ENCODE measurements at regions not wholly inside any gene's neighbourhood (a gene's known extent, or its start where the extent isn't known, plus 50 kb on each side); places are given as distances from the start of the nearest gene placed in this dataset.

DNA sequence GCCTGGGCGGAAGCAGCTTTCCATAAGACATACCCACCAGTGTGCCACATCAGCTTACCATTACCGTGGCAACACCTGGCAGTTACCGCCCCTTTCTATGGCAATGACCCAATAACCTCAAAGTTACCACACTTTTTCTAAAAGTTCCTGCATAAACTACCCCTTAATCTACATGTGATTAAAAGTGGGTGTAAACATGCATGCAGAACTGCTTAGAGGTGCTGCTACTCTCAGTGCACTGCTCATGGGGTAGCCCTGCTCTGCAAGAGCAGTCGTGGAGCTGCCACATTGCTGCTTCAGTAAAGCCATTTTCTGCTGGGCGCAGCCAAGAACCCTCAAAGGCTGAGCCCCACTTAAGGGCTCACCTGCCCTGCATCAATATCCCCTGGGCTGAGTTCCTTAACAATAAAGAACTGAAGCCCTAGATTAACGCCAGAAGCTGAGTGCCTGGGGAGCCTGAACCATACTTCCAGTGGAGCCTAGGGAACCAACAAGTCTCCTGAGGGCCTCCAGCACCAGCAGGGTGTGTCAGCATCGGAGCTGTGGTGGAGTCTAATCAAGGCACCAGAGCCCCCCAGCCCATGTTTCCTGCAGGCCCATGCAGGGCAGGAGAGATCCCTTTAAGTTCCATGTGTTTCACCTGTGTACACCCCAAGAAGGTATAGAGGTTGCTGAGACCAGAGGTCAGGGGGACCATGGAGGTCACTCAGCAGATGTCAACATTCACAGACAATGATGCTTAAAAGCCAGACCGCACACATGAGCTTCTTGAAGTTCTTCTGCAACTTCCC lies 1198.1 kb downstream of the UQCRFS1 start:
- H3K36me3 Mint-ChIP-seq (ENCODE audit: low read depth), result no peaks in the 10 kb centered on the region

GRCh38 chr19:28012361-28012760 lies 1200.6 kb downstream of the UQCRFS1 start:
- TF ChIP-seq, protein P1, sequence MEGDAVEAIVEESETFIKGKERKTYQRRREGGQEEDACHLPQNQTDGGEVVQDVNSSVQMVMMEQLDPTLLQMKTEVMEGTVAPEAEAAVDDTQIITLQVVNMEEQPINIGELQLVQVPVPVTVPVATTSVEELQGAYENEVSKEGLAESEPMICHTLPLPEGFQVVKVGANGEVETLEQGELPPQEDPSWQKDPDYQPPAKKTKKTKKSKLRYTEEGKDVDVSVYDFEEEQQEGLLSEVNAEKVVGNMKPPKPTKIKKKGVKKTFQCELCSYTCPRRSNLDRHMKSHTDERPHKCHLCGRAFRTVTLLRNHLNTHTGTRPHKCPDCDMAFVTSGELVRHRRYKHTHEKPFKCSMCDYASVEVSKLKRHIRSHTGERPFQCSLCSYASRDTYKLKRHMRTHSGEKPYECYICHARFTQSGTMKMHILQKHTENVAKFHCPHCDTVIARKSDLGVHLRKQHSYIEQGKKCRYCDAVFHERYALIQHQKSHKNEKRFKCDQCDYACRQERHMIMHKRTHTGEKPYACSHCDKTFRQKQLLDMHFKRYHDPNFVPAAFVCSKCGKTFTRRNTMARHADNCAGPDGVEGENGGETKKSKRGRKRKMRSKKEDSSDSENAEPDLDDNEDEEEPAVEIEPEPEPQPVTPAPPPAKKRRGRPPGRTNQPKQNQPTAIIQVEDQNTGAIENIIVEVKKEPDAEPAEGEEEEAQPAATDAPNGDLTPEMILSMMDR (conservative IDR thresholded peaks at IDR 0.05), result no peak
- H3K36me3 Mint-ChIP-seq (ENCODE audit: low read depth), result no peaks in the 10 kb centered on the region
- peaks cover 15% of the 10 kb centered on the region for H3K27me3 Mint-ChIP-seq (ENCODE audit: low read depth)
- no peak for DNase-seq (ENCODE audit: low read depth, low spot score)
- no peak overlapping the region for H3K27ac Mint-ChIP-seq (ENCODE audit: unreplicated experiment)
- H3K4me3 Mint-ChIP-seq, result no peak overlapping the region
- no peaks in the 10 kb centered on the region for H3K4me1 Mint-ChIP-seq
- H3K9me3 Mint-ChIP-seq, result no peaks in the 10 kb centered on the region

More for the DNA sequence above, 1198.1 kb downstream of the UQCRFS1 start:
- Mint-ChIP-seq H3K4me1 (no peaks in the 10 kb centered on the region), H3K9me3 (no peaks in the 10 kb centered on the region), H3K27me3 (ENCODE audit: low read depth) (peaks cover 7% of the 10 kb centered on the region), H3K4me3 (no peak overlapping the region), H3K27ac (ENCODE audit: unreplicated experiment) (no peak overlapping the region)
- TF ChIP-seq, protein P1 (conservative IDR thresholded peaks at IDR 0.05), result no peak
- DNase-seq (ENCODE audit: low read depth, low spot score), result no peak

DNA sequence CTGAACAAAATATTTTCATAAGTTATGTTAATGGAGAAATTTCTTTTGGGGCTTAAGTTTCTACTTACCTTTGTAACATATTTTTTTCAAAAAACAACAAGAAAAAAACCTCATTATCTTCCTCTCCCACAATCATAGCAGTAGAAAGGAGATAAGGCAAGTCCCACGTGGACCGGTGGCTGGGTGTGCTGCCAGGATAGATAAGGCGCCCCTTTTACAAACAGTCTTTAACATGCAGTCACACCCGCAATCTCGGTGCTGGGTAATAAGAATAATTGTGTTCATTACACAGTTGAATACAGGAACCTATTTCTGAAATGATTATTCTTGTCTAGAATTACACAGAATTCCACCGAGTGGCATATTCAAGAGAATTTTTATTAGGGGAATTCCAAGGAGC lies 1202.3 kb downstream of the UQCRFS1 start:
- no peak overlapping the region for H3K4me3 Mint-ChIP-seq
- H3K9me3 Mint-ChIP-seq, result no peaks in the 10 kb centered on the region
- TF ChIP-seq, protein P1 (conservative IDR thresholded peaks at IDR 0.05), result no peak
- H3K27me3 Mint-ChIP-seq (ENCODE audit: low read depth), result peaks cover 16% of the 10 kb centered on the region
- DNase-seq (ENCODE audit: low read depth, low spot score), result no peak
- H3K27ac Mint-ChIP-seq (ENCODE audit: unreplicated experiment), result no peak overlapping the region
- no peaks in the 10 kb centered on the region for H3K36me3 Mint-ChIP-seq (ENCODE audit: low read depth)
- no peaks in the 10 kb centered on the region for H3K4me1 Mint-ChIP-seq

- no peak overlapping the region for H3K4me3 Mint-ChIP-seq
- H3K4me1 Mint-ChIP-seq, result no peaks in the 10 kb centered on the region
- H3K9me3 Mint-ChIP-seq, result no peaks in the 10 kb centered on the region
These were observed 1203.3 kb downstream of the UQCRFS1 start for GRCh38 chr19:28009696-28010095.

DNA sequence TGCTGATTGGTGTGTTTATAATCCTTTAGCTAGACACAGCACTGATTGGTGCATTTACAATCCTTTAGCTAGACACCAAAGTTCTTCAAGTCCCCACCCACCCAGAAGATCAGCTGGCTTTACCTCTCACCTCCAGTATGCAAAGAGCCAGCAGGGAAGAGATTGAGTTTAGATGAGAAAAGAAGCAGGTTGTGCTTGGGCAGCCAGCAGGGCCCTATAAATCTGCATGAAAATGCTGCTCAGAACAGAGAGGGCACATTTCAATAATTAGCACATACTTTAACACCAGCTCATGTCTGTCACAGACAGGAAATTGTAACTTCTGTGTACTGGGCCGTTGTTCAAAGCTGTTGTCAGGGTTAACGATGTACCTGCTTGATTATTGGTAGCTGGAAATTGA lies 1204.3 kb downstream of the UQCRFS1 start:
- Mint-ChIP-seq H3K4me1 (no peaks in the 10 kb centered on the region), H3K4me3 (no peak overlapping the region), H3K27me3 (ENCODE audit: low read depth) (peaks cover 34% of the 10 kb centered on the region), H3K36me3 (ENCODE audit: low read depth) (no peaks in the 10 kb centered on the region), H3K9me3 (no peaks in the 10 kb centered on the region), H3K27ac (ENCODE audit: unreplicated experiment) (no peak overlapping the region)
- TF ChIP-seq, protein P1 (conservative IDR thresholded peaks at IDR 0.05), result no peak
- DNase-seq (ENCODE audit: low read depth, low spot score), result no peak

More at GRCh38 chr19:28009696-28010095, 1203.3 kb downstream of the UQCRFS1 start:
- TF ChIP-seq, protein P1 (conservative IDR thresholded peaks at IDR 0.05), result no peak
- no peak for DNase-seq (ENCODE audit: low read depth, low spot score)
- peaks cover 25% of the 10 kb centered on the region for H3K27me3 Mint-ChIP-seq (ENCODE audit: low read depth)
- H3K36me3 Mint-ChIP-seq (ENCODE audit: low read depth), result no peaks in the 10 kb centered on the region
- H3K27ac Mint-ChIP-seq (ENCODE audit: unreplicated experiment), result no peak overlapping the region
